Stimulated activated CD4-positive, alpha-beta T cell treated with anti-CD3 and anti-CD28 coated beads, TNF-alpha, amount 100 ng/mL, for 1 hour (primary cell): ENCODE measurements at regions not wholly inside any gene's neighbourhood (a gene's known extent, or its start where the extent isn't known, plus 50 kb on each side); places are given as distances from the start of the nearest gene placed in this dataset.

Source experiments
- DNase-seq, 3 donors: peaks; one replicate each; pipeline ENCODE4 v3.0.0-alpha.2; 2020; ENCODE audit warnings: low read depth in 3 of 3, low spot score in 1 of 3

DNA sequence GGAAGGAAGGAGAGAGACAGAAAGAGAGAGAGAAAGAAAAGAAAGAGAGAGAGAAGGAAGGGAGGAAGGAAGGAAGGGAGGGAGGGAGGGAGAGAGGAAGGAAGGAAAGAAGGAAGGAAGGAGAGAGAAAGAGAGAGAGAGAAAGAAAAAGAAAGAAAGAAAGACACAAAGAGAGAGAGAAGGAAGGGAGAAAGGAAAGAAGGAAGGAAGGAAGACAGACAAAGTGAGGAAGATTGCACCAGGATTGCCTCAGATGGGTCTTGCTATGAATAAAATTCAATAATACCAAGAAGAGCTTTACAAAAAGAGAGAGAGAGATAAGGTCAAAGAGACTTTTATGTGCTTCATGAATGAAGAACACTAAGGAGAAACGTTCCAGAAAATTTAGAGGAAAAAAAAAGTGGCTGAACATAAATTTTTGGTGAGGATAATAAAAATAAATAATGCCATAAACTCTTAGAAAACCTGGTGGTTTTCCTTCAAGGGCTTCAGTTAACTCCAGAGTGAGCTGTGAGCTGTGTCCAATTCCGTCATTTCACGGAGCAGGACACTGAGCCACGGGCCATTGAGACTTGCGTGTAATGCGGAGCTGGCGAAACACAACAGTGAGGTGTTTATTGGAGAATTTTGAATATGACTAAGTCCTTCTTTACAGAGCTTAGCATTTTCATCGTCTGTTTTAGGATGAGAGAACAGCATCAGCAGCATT is 72.7 kb upstream of the TNRC6C start:
- DNase-seq = no peak

DNA sequence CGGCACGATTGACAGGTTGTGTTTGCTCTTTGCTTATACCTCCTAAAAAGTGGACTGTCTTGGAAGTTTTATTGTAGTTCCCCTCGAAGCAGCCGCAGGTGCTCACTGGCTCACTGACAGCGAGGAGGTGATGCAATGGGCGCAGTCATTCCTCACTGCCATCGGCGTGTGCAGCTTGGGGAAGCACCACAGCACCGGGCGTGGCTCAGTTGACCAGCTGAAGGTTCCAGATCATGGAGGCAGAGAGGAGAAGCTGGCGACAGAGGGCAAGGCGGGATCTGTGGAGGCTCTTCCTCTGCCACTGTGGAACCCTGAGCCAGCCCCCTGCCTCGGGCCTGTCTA is 72.1 kb upstream of the TNRC6C start:
- DNase-seq = no peak

DNA sequence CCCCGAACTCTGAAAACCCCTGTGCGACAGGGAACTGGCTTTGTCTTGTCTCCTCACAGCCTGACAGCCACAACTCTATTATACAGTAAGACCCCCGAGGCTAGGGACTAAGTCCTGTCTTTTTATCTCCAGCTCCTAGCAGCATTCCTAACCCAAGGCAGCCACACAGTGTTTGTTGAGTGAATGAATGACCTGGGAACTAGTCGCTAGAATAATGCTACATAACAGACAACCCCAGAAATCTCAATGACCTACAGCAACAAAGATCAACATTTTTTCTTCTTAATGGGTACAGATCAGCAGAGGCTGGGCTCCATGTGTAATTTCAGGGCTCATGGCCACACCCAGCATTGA is 71.4 kb upstream of the TNRC6C start:
- no peak for DNase-seq

DNA sequence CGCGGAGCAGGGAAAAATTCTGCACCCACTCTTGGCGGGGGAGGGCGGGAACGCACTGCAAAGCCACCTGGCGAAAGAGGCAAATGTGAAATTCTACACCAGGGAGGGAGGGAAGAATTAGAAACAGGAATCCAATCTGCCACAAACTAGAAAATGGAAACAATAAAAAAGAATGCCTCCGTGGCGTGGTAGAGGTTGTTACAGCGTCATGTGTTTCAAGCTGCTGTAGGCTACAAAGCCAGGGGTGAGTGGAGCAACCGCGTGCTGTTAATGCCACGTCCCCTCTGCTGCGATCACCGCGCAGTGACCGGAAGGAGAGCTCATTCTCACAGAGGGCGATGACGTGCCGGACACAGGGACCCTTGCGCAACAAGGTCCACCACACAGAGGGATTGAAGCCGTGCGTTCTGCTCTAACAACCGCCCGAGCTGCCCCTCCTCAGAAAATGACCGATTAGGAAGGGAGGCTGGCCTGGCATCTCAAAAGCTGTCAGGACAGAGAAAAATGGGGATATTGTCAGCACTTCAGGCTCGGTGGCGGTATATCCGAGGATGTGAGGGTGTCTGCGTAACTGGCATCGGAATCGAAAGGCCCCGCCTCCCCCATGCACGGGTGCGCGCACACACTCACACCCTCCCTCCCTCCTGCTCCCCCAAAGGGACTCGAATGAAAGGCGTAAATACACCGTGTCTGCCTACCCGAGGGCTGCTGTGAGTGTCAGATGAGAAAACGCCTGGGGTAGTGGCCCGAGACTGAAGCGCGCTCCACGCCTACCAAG is 70.8 kb upstream of the TNRC6C start:
- DNase-seq = peak; percentile 39 to 61 (median 58)

DNA sequence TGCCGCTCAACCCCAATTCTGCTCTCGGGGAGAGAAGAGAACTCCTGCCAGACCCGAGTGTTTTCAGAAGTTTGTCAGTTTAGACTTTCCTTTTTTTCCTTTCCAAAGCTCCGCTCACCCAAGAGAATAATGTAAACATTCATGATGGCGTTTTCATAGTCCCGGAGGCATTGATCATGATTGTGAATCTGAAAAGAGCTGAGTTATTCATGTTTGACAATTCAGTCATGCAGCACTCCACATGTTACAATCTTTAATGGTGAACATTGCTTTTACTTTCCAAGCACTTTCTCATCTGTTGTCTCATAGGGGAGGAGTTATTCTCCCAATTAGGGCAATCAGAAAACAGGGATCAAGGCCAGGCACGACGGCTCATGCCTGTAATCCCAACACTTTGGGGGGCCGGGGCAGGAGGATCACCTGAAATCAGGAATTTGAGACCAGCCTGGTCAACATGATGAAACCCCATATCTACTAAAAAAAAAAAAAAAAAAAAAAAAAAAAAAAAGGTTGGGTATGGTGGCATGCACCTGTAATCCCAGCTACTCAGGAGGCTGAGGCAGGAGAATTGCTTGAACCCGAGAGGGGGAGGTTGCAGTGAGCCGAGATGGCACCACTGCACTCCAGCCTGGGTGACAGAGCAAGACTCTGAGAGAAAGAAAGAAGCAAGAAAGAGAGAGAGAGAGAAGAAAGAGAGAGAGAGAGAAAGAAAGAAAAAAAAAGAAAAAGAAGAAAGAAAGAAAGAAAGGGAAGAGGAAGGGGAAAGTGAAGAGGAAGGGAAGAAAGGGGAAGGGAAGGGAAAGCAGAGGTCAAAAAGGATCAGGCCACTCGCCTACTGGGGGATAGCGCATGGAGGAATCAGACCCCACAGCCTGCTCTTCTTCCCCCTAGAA is 70.0 kb upstream of the TNRC6C start:
- DNase-seq = no peak

DNA sequence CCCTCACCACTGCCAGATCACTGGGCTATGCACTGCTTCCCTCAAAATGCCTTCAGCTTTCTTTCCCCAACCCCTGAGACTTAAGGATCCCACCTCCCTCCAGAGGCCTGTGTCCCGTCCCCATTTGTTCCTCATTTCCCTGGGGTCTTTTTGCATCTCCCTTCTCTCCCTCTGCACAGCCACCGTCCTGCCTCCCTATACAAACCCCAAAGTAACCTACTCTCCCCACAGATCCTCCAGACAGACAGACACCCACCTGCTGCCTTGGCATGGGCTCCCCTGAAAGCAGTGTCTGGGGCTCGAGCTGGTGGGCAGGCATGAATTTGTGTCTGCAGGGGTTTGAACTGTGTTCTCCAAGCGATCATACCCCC is 69.4 kb upstream of the TNRC6C start:
- no peak for DNase-seq

DNA sequence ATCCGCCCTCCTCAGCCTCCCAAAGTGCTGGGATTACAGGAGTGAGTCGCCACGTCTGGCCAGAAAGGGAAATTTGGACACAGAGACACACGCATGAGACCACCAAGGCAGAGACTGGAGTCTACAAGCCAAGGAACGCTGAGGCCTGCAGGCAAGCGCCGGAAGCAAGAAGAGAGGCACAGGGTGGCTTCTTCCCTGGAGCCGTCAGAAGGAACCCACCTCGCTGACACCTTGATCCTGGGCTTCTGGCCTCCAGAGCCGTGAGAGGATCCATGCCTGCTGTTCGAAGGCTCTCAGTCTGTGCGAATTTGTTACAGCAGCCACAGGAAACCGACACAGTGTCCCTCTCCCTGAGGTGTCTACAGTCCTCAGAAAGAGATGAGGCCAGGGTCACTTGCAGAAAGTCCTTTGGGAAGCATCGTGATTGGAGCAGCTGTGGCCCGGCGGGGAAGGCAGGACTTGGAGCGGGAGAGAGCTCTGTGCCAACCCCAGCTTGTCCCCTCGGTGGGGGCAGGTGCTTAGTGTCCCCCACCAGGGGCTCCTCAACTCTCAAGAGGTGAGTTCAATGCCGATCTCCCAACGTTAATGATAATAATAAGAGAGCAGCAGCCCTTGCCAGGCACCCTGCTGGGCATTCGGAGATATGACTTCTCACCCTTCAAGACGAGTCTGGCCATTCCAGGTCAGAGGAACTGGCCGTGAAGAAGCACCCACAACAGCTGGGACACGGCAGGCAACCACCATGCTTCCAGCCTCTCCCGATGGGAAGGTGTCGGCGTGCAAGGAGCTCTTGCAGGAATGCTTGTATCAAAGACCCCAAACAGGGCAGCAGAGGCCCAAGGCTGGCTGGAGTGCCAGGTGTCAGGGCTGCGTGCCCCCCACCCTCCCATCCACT is 68.4 kb upstream of the TNRC6C start:
- no peak for DNase-seq

DNA sequence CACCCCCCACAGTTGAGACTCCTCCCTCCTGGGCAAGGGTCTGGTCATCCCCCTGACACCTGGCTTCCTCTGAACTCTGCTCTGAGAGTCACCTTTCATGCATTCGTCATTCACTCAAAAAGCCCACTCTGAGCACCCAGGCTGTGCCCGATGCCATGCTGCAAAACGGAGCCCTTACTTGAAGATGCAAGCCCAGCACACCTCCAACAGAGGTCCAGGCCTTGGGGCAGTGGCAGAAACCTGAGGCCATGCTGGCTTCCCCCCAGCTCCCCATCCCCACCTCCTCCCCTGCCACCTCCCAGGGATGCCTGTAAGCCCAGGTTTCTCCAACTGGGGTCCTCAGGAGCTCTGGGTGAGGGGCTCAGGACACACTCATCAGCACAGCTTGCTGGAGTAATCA is 67.7 kb upstream of the TNRC6C start:
- no peak for DNase-seq

DNA sequence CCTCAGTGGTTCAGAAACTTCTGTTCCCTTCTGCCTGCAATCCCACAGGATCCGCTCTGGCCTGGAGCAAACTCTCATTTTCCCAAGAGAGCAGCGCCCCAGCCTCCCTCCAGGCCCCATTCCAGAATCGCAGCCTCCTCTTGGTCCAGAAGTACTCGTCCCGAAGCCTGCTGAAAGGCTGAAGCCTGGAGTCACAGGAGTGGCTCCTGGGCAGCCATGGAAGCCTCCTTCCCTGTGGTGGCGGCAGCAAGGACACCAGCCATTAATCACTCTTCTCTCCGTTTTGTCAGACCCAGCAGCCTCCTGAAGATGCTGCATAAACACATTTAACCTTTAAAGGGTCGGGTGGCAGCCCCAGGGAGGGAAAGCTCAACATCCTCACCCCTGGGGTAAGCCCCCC is 66.9 kb upstream of the TNRC6C start:
- no peak for DNase-seq

DNA sequence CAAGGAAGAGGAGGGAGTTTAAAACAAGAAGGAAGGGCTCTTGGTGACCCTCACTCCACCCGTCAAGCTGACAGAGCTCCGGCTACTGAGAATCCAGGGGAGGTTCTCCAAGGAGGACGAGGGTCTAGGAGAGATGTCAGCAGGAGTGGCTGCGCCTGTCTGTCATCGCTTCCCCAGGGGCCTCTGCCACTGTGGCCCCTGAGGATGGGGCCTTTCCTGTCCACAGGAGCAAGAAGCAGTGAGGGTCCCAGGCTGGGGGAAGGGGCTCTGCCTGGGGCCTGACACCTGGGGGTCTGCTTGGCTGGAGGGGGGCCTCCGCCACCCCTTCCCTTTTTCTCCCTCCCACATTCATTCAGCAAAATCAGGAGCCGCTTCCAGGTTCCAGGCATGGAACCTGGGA is 66.5 kb upstream of the TNRC6C start:
- DNase-seq = no peak

DNA sequence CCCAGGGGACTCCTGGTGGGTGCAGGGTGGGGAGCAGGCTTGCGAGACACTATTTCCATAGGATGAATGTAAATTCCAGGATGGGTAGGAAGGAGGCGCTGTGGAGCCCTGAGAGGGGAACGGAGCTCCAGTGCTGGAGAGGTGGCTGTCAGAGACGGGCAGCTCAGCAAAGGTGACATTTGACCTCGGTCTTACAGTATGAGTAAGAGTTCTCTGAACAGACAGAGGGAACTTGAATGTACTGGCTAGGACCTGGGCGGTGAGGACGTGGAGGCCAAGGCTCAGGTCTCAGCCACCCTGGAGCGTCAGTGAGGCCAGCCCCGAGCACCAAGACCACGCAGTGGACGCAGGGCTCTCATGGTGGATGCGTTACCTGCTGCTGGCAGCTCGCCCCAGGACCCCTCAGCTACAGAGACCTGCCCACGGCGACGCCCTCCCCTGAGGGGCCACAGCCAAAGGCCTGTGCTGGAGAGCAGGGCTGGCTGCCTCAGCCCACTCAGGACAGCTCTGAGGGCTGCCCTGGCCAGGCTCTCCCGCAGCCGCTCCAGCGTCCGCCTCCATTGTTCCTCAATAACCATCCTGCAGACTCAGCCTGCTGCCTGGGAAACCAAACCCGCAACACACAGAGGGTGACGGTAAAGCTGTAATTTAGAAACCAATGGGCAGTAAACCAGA is 65.9 kb upstream of the TNRC6C start:
- DNase-seq = no peak

DNA sequence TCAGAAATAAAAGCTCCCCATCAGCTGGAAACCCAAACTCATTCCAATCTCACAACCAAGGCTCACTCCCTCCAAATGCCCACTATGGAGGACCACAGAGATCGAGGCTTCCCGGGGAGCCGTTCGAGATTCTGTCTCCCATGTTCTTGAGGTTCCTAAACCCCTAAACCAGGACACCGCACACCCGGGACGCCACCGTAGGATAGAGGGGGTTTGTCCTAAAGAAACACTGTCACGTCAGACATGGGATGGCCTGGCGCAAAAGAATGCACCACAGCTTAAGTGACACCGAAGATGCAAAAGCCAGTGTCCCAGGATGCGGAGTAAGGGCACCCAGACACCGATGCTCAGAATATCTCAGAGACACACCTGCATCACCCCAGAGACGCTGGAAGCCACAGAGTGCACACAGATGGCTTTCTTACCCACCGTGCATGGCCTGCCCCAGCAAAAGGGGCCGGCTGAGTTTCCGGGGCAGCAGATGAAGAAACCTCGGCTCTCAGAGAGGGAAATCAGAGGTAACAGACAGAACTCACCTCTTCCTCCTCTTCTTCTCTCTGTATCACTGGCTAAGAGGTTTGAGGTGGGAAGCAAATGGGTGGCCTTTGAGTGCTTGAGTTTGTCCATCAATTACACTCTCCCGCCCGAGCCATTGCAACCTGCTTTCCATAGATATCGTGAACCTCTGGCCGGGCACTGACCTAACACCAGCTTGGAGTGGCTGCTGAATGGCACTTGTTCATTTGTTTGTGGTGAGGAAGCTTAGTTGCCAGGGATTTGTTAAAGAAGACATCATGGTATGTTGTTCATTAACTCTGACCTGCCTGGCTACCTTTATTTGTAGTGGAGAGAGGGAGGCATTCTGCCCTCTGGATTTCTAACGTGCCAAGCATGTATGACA is 65.1 kb upstream of the TNRC6C start:
- no peak for DNase-seq

DNA sequence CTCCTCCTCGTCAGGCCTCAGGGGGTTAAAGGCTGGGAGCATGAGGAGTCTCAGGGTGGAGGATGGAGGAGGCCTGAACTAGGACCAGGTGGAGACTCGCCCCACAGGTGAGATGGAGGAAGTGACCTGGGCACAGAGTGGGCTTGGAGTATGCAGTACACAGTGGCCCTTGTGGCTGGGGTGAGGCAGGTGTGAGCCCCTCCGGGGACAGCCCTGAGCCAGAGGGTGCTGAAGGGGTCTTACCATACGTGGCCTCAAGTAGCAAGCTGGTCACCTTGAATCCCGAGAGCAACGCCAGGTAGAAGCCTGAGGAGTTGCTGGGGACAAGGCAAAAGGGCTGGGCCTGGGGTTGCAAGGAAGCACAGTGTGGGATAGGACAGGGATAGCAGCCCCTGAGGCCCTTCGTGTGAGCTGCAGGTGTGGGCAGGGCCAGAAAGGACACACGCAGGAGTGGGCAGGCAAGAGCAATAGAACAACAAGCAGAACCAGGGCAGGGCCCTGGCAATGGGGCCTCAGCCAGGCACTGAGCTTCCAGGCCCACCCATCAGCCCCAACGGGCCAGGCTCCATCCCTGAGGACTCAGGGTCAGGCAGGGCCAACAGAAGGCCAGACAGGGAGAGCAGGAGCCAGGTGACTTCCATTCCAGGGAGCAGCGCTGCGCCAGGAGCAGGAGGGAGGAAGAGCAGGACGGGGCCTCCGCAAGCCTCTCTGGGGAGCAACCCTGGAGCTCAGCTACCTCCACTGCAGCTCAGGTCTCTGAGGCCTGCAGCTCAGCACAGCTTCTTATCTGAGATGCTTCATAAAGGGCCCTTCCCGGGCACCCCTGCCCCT is 64.2 kb upstream of the TNRC6C start:
- no peak for DNase-seq

DNA sequence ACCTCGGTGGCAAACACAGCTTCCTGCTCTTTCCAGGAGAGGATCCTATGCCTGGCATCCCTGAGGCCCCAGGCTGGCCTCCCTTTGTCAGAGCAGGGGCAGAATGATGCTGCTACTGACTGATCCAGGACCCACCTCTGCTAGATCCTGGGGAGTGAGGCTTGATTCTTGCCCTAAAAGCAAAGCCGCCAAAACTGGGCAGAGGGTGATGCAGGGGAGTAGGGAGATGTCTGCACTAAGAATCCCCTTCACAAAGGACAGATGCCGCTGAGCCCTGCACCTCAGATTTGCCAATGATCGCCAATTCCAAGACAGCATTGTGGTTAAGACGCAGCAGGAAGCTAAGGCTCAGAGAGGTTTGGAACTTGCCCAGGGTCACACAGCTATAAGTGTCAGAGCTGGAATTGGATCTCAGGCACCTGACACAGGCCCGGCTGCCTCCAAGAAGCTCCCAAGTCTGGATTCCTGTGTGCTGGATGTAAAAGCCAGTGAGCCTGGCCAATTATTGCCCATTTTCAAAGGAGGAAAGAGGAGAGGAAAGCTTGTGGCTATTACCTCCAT is 60.7 kb upstream of the TNRC6C start:
- no peak for DNase-seq

DNA sequence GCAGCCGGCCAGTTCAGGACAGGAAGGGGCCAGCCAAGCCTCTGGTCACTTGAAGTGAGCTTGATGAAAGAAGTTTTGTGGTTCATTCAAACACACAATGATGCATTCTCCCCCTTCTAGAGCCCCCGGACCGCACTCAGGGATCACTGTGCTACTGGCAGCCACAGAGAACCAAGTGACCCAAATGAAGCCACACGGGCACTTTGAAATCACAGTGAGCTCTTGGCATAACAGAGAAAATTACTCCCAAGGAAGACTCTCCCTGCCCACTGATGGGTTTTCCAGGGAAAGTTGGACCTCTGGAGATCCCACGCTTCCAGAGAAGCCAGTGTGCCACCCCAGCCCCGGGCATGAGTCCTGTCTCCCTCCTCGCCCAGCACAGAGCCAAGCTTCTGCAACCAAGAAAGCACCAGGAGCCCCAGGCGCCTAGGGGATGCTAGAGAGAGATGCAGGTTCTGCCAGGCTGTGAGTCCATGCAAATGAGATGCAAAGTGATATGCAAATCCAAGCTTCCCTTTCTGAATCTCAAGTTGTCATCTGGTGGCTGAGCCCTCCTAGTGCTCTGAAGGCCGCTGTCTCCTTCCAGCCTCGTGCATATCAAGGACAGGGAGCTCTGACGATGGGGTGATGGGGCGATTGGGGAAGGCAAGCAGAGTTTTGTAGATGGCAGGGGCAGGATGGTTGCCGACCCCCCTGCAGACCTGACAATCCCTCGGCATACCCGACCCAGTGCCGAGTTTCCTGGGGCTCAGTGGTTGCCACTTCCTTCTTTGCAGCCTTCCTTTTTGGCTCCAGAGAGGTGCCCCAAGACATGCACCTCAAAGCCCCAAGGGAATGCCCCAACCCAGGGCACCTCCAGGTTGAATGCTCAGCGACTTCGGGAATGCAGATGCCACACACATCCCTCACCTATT is 59.7 kb upstream of the TNRC6C start:
- no peak for DNase-seq

DNA sequence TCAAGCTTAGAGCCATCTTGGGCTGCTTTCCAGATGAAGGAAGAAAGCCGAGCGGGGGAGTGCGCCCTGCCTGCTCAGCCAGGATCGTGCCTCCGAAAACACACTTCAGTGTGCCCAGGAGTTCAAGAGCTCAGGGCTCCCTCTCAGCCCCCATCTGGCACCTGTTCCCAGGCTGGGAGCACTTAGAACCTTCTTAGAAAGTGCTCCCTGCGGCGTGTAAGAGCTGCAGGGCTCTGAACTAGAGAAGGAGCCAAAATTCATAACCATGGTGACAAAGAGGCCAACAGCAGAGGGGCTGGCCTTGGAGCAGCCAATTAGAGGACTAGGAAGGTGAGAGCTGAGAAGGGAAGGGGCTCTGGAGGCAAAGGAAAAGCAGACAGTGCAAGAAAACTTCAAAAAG is 59.0 kb upstream of the TNRC6C start:
- DNase-seq = no peak

DNA sequence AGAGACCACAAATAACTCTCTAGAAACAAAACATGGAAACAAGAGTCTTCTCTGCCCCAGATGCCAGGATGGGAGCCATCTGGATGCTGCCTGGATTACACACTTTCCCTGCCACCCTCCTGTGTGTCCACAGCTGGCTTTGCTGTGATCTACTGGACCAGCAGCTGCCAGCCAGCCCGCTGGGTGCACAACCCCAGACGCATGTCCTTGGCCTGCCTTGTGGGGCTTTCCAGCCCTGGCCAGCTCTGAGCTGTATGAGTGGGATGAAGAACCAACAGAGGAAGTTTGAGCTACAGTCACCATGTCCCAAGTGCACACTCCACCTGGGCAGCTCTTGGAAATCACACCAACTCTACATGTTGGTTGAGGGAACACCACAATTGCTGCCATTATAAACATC is 57.0 kb upstream of the TNRC6C start:
- DNase-seq = no peak
